ENCODE measurements at regions not wholly inside any gene's neighbourhood (a gene's known extent, or its start where the extent isn't known, plus 50 kb on each side); places are given as distances from the start of the nearest gene placed in this dataset.
"Not testable (repeated sequence)": the region's sequence is repeated elsewhere in the genome, so short reads cannot be mapped to it uniquely, and the experiment has no call there.

GRCh38 chr11:109954534-109954933, 138.7 kb upstream of the ZC3H12C start:
- no peak for DNase-seq

GRCh38 chr11:109956124-109956793, 136.9 kb upstream of the ZC3H12C start:
- DNase-seq = no peak

- DNase-seq = no peak
These were observed 136.2 kb upstream of the ZC3H12C start for GRCh38 chr11:109957000-109957399.

DNA sequence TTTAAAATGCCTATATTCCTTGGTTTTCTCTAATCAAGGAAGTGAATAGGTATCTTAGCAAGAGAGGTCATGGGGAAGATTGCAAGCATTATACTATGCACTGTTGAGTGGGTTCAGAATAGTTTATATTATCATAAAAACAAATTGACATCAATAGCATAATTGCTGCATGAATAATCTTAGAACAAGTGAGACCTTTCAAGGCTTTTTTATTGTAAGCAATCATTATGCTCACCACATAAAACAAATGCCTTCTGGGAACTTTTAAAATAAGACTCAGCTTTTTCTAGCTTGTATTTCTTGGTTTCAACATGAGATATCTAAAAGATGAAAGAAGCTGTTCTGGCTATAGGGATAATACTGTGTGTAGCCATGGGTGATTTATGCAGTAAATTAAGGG, 135.6 kb upstream of the ZC3H12C start:
- no peak for DNase-seq

DNA sequence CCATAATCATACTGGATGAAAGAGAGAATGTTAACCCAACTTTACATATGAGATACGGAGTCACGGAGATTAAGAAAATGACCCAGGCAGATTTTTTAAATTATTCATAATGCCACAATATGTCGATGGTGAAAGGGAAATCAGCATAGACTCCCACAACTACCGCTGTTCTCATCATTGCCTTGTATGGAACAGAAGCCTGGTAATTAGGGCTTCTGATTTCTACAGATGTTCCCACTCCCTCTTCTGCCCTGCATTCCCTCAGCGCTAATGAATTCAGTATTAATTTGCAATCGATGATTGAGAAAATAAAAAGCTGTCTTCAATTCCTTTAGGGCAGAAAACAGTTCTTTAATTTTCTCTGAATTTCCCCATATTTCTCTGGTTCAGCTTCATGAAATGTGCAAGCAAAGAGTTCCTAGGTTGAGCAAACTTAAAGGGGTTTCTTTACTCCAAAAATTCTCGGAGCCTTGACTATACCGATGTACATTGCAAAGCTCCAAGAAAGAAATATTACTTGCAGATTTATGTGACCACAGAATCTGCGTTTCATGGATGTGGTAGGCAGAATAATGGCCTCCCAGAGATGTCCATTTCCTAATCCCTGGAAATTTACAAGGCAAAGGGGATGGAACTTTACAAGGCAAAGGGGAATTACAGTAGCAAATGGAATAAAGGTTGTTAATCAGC, 134.9 kb upstream of the ZC3H12C start:
- no peak for DNase-seq

DNA sequence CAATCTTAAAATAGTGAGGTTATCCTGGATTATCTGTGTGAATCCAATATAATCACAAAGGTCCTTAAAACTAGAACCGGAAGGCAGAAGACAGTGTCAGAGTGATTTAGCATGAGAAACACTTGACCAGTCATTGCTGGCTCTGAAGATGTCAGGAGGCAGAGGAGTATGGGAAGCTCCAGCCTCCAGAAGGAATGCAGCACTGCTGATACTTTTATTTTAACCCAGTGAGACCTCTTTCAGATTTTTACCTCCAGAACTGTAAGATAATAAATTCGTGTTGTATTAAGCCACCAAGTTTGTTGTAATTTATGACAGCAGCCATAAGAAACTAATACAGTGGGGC, 134.4 kb upstream of the ZC3H12C start:
- DNase-seq = no peak

DNA sequence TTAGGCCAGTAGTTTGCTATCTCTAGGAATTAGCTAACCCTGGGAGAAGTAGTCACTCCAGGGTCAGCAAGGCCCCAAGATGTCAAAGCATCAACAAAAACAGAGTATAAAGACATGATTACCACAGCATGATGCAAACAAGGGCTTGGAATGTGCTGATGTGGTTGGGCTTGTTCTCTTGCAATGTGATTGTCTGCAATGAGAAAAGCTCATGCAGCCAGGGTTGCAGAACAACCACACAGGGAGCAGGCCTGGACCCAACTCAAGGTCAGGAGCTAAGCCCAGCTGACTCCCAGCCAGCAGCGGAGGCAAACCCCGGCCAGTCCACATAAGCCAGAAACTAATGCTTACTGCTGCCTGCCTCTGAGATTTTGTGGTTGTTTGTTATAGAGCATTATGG, 132.4 kb upstream of the ZC3H12C start:
- DNase-seq = no peak

GRCh38 chr11:109961261-109961660, 131.9 kb upstream of the ZC3H12C start:
- no peak for DNase-seq

DNA sequence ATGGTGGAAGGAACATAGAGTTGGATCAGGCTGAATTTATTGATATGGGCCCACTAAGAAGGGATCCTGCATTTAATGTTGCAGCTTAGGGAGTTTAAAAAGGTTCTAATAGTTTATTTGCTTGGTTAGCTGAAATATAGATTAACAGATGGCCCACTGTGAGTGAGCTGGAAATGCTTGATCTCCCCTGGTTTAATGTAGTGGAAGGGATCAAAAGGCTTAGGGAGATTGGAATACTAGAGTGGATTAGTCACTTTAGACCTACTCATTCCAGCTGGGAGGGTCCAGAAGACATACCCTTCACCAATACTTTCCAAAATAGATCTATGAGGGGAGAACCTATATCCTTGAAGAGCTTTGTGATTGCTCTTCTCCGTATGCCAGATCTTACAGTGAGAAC, 130.1 kb upstream of the ZC3H12C start:
- DNase-seq = no peak

- DNase-seq = no peak
These were observed 128.7 kb upstream of the ZC3H12C start for GRCh38 chr11:109964487-109964886.

DNA sequence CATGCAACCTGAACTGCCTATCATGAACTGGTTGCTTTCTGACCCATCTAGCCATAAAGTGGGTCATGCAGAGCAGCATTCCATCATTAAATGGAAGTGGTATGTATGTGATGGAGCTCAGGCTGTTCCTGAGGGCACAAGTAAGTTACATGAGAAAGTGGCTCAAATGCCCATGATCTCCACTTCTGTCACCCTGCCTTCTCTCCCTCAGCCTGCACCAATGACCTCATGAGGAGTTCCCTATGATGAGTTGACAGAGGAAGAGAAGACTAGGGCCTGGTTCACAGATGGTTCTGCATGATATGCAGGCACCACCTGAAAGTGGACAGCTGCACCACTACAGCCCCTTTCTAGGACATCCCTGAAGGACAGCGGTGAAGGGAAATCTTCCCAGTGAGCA, 127.7 kb upstream of the ZC3H12C start:
- not testable (repeated sequence) for DNase-seq

GRCh38 chr11:109965926-109966325, 127.3 kb upstream of the ZC3H12C start:
- not testable (repeated sequence) for DNase-seq

DNA sequence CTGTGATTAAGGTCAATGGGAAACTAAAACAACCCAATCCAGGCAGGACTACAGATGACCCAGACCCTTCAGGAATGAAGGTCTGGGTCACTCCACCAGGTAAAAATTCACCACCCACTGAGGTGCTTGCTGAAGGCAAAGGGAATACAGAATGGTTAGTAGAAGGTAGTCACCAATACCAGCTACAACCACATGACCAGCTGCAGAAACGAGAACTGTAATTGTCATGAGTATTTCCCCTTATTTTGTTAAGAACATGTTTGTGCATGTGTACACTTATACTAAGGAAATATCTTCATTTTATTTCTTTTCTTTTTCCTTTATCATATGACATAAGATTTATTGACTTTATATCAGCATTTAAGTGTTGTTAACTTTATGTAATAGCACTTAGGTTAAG, 126.1 kb upstream of the ZC3H12C start:
- not testable (repeated sequence) for DNase-seq

DNA sequence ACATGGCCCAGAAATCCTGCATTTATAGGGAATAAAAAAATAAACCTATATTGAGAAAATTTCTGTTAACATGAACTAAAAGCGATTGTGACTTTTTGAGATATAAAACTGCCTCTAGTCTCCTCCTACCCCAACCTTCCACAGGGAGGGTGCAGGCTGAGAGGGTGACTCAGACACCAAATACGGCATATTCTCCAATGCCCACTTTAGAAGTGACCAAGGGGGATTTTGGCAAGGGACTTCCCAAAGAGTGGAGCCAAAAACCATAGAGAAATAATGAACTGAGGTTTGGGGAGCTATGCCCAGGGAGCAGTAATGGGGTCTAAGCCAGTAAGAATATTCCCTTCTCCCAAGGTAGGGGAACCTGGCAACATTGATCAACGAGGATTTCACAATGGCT, 124.9 kb upstream of the ZC3H12C start:
- DNase-seq = no peak

- no peak for DNase-seq
These were observed 124.4 kb upstream of the ZC3H12C start for GRCh38 chr11:109968781-109969180.

DNA sequence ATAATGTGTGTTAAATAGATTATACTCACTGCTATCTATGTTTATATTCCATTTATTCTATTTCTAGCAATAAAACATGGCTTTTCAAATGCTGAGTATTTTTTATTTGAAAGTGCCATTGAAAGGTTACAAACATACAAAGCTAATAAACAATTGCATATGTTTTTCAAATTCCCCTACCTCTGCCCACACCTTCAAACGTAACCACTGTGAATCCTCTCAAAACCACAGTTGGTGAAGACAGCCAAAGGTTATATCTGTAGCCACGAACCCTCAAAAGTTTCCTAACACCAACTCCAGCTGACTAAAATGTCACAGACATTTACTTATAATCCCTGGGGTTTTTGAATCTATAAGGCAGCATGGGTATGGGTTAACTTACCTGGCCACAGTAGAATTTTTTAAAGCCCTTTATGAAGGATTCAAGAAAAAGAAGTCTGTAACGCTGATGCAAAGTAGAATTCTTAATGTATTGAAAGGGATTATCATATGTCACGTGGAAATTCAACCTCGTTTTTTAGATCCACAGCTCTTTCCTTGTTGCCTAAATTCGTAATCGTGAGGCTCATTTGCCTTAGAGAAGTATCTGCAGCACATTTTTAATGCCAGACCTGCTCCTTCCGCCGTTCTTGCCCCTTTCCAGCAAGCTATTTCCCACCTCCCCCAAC, 122.5 kb upstream of the ZC3H12C start:
- DNase-seq = no peak

GRCh38 chr11:109971184-109971523, 122.0 kb upstream of the ZC3H12C start:
- DNase-seq = no peak

DNA sequence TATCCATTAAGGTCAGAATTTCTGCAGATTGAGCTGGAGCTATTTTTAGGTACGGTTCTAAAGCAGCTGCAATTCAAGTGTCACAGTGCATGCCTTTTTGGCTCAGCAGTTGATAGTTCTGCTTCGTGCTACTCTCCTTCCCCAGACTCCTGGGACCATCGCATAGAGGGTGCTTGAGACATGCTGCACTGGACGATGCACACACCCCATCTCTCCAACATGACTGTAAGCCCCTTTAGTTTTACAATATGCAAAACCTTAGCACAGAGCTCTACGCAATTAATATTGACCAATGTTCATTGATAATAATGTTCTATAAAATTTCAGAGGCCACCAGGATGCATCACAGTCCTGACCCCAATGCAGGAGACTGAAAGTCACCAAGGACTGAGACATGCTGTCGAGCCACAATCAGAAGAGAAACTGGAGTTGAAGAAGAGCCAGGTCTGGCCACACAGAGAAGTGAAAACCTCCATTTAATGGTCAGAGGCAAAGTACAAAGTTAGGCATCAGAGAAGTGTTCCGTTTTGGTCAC, 120.9 kb upstream of the ZC3H12C start:
- no peak for DNase-seq

DNA sequence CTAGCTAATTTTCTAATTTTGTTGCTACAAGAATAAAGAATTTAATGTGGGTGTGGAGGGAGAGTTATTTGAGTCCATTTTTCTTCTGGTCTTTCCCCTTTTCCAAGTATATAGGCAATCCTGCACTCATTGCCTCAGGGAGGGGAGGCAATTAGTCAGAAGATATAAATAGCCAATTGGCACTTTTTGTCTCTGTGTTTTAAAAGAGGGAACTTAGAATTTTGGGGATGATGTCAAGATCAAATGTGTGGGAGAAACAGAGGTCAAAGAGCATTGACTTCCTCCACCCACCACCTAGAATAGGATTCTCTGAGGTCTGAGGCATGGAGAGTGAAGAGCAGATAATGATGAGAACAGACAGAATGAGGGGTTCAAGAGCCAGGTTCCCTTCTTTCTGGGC, 120.3 kb upstream of the ZC3H12C start:
- DNase-seq = no peak

DNA sequence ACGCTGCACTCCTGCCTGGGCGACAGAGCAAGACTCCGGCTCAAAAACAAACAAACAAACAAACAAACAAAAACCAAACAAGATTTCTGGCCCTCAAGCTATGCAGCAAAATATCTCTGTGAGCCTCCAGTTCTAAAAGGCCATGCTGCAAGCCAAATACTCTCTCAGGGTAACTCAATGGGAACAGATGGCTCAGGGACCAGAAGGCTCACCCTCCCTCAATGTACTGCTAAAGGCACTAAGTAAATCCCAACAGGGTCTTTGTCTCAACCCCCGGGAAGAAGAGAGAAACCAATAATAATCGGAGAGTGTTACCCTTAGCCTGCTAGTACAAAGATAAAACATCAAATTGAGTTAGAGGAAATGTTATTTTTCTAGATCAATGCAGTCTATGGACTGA, 119.7 kb upstream of the ZC3H12C start:
- DNase-seq = no peak

- no peak for DNase-seq
These were observed 118.7 kb upstream of the ZC3H12C start for GRCh38 chr11:109974523-109974922.

DNA sequence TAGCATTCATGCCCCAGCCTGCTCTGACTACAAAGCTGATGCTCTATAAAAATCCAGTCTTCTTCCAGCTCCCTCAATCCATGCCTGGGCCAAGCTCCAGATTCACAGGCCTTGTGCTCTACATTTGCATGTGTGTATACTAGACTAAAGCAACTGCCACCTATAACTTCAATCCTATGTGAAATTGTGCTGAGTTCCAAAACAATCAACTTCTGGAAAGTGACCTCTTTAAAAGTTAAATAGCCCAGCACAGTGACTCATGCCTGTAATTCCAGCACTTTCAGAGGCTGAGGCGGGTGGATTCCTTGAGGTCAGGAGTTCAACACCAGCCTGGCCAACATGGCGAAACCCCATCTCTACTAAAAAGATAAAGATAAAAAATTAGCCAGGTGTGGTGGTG, 114.3 kb upstream of the ZC3H12C start:
- no peak for DNase-seq

GRCh38 chr11:109981031-109981636, 112.1 kb upstream of the ZC3H12C start:
- DNase-seq = no peak

GRCh38 chr11:109983358-109983757, 109.8 kb upstream of the ZC3H12C start:
- no peak for DNase-seq
